GM19240 (cell line): ENCODE measurements at regions not wholly inside any gene's neighbourhood (a gene's known extent, or its start where the extent isn't known, plus 50 kb on each side); places are given as distances from the start of the nearest gene placed in this dataset.
"Not testable (repeated sequence)": the region's sequence is repeated elsewhere in the genome, so short reads cannot be mapped to it uniquely, and the experiment has no call there.

Source experiments
- DNase-seq: peaks from one replicate; pipeline ENCODE4 v3.0.0; 2011; ENCODE audit warnings: low spot score; ENCODE audit not compliant: insufficient read length

DNA sequence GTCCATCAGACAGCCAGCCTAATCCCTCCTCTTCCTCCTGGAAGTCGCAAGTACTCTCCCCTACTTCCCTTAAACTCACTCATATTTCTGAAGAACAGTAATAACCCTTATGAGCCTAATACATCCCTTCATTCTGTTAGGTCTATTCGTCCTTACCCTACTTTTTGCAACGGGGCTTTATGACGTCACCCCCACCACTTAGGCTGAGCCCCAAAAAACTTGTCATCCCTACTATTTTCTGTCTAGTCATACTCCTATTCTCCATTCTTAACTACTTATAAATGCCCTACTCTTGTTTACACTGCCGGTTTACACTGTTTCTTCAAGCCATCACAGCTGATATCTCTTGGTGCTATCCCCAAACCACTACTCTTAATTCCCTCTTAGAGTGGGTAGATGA, 674.7 kb upstream of the GJE1 start:
- DNase-seq = not testable (repeated sequence)

DNA sequence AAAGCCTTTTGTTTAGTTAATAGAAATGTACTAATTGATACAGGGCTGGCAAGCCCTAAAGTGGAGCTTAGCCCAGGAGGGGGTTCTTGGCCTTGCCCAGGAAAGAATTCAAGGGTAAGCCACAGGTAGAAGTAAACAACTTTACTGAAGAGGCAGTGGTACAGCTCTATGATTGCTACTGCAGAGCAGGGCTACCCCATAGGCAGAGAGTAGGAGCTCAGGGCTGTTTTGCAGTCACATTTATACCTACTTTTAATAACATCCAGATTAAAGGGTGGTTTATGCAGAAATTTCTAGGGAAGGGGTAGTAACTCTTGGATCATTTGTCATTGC, 680.4 kb upstream of the GJE1 start:
- no peak for DNase-seq

DNA sequence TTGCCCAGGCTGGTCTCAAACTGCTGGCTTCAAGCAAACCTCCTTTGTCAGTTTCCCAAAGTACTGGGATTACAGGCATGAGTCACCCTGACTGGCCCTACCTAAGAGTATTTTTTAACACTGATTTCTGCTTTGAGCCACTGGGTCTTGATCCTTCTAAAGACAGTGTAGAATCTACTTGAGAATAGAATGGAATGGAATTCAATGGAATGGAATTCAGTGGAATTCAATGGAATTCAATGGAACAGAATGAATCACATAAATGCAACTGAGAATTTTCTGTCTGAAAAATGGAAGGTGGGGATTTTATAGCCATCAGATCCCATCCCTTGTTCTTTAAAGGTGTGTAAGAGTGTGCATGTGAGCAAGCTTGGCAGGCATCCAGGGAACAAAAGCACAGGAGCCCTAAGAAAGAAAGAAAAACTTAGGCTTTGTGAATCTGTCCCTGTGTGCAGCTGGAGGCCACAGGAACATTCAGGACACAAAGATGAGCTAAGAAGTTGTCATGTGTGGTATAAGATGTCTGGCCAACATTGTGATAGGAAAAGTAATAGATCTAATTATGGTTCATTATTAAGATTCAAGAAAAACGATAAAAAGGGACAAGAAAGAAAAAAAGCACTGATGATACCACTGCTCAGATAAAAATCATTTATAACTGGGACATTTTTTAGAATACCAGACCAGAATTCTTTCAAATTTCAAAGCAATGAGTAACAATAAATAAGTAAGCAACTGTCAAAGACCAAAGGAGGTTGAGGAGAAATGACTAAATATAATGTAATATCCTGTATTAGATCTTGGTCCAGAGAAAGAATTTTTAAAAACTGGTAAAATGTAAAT, 681.0 kb upstream of the GJE1 start:
- no peak for DNase-seq

DNA sequence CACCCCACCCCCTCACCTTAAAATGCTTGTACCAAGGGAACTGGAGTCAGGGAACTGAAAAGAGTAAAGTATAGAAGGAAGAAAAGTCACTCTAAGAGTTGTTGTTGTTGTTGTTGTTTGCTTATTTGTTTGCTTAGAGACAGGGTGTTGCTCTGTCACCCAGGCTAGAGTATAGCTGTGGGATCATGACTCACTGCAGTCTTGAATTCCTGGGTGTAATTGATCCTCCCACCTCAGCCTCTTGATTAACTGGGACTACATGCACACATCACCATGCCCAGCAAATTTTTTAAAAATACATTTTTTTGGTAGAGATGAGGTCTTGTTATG, 681.6 kb upstream of the GJE1 start:
- no peak for DNase-seq

DNA sequence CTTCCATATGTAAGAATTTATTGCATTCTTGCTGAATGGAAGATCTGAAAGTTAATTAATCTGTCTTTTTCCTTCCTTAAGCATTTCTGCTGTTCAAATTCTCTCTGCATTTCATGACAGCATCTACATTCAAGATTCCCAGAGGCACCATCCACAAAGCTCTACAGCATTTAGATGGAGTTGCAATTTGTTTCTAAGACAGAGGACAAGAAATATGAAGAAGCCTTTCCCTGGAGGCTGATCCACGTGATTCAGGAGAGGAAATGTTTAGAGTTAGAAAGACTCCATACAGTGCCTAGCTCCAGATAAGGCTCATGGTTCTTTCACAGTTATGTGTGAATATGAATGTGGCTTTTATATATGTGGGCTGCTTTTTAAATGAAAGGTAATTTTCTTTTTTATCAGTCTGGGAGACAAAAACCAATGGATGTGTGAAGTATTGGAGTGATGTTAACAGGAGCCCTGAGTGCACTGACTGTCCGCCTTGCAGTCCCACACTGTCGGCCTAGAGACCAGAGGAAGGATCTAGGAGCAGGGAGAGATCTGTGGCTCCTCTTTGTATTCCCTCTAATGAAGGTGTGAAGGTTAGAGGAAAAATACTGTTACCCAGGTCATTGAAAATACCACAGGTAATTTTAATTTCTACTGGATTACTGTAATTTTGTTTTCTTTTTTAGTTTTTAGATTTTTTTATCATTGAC, 686.6 kb upstream of the GJE1 start:
- no peak for DNase-seq

DNA sequence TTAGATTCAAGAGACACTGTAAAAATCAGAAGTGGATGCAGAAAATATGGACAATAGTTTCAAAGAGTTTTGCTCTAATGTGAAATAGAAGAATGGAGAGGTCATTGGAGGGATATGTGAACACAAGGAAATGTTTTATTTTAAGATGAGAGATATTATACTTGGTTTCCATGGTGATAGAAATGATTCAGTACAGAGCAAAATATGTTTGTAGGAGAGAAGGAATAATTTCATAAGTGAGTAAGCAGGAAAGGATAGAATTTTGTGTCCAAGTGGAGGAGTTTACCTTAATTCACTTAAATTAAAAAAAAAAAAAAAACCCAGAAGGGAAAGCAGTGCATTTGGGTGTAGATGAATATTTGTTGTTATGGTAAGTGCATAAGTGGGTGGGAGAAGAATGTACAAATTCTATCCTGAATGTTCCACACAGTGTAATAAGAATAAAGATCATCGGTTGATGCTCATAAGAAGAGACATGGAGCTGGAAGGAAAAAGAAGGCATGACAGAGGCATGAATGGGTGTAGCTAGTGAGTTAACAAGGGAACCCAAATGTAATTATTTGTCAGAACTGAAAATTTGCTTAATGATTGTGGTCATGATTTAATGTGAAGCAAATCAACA, 688.9 kb upstream of the GJE1 start:
- DNase-seq = no peak

DNA sequence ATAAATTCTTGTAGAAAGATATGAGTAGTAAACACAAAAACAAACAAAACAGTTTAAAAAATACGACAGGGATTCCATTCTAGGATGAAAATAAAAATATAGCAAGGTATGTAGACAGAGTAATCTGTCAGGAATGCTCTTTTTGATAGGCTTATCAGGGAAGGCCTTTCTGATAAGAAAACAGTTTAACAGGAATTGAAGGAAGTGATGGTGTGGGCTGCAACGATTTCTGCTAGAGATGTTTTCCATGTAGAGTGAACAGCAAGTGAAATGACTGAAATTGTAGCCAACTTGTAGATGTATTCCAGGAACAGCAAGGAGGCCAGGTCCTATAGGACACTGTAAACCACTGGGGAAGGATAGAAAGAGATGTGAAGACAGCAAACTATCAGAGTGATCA, 689.7 kb upstream of the GJE1 start:
- DNase-seq = no peak

DNA sequence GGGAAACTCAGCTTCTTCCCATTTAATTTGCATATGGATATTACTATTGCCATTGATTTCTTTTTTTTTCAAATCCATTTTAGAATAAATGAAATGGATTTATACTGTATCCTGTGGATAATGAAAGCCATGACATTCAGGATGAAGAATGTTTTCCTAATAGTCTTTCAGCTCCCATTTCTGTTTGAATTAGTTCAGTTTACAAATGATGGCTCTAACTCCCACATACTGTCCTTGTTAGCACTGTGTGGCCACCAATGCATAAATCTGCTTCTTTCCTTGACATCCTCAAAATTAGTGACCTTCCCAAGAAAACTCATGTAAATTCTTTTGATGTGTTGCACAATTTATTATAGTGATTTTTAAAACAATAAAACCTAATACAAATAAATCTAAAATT, 693.2 kb upstream of the GJE1 start:
- no peak for DNase-seq

DNA sequence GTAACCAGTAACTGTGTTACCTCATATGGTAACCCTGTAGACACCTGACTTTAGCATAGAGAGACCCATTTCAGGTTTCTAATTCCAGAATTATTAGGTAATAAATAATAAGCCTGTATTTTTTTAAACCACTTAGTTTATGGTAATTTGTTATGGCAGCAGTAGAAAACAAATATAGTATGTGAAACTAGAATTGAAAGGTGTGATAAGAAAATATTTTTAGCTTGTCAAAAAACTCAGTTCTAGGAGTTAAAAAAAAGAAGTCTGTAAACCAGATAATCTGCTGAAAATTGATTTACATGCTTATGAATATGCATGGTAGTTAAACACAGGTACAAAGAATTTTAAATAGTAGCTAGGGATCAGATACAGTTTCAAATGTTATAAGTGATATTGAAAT, 695.0 kb upstream of the GJE1 start:
- DNase-seq = no peak

DNA sequence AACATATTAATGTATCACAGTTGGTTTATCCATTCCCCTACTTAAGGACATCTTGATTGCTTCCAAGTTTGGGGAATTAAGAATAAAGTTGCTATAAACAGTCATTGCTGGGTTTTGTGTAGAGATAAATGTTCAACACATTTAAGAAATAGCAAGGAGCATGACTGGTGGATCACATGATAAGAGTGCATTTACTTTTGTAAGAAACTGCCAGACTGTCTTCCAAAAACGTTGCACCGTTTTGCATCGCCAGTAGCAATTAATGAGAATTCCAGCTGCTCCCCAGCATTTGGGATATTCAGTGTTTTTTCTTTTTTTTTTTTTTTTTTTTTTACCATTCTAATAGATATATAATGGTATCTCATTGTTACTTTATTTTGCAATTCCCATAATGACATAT, 695.7 kb upstream of the GJE1 start:
- no peak for DNase-seq

DNA sequence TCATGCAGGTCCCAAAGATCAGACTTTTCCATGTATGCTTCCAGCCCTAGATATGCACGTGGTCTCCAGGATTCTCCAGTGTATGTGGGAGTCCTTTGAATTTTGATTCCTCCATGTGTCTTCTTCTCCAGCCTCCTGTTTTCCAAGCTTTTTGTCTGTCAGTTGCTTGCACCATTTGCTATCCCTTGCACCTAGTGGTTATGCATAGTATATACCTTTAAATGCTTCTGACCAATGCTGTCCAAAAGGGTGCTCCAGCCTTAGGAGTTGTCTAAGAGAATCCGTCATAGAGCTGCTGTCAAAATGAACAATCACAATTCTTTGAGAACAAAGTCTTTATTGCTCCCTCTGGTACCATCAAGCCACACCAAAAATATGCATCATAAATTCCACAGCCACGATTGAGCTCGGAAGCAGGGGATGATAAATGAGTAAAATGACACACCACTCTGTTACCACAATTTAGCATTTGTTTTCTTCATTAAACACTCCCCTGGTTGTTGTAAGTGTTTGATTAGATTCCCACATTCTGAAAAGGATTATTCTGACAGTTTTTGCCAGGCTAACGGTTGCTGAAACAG, 706.2 kb upstream of the GJE1 start:
- DNase-seq = no peak

DNA sequence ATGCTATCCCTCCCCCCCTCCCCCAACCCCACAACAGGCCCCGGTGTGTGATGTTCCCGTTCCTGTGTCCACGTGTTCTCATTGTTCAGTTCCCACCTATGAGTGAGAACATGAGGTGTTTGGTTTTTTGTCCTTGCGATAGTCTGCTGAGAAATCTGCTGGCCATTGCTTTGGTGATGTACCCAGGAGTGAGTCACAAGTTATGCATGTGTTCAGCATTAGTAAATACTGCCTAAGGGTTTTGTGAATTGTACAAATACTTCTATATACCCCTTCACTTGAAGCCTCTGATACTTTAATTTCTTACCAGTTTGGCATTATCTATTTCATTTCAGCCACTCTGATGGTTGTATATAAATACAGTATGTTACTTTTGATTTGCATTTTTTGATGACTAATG, 711.3 kb upstream of the GJE1 start:
- no peak for DNase-seq

DNA sequence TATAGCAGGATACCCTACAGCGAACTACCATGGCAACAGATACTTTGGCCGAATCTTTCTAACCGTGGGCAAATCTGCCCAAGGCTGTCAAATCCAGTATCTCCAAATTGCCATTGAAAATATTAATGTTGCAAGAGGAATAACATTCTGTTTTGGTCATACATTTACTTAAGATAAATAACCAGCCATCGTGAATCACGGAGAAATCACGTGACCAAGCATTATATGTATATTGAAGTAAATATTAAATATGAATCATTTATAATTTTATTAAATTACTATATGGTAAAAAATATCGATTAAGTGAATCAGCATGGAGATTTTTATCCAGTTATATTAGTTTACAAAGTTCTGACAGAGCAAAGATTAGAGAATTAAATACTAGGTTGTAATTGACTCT, 714.6 kb upstream of the GJE1 start:
- no peak for DNase-seq

DNA sequence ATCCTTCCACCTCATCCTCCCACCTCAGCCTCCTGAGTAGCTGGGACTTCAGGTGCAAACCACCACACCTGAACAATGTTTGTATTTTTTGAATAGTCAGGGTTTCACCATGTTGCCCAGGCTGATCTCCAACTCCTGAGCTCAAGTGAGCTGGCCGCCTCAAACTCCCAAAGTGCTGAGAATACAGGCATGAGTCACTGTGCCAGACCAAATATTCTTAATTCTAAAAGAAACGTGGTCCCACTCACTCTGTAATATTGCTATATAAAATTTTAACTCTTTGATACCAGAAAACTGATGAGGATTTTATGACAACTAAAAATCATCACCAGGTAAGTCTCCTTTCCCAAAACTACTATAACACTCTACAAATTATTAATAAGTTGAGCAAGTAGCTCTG, 716.8 kb upstream of the GJE1 start:
- DNase-seq = no peak

DNA sequence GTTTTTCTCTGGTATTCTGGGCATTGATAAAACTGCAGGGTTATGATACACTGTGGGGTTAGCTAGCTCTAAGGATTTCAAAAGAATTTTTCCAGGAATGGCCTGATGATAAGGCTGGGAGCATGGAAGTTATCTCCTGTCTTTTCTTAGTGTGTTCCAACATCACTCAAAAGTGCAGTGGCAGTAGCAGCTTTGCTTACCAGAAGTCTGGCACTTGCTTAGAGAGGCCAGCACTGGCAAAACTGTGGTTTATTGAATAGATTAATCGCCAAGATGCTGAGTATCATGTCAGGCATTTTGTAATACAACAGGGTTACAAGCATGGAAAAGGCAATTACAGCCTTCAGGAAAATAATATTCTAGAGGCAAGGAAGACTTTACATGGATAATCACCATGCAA, 719.5 kb upstream of the GJE1 start:
- DNase-seq = no peak

DNA sequence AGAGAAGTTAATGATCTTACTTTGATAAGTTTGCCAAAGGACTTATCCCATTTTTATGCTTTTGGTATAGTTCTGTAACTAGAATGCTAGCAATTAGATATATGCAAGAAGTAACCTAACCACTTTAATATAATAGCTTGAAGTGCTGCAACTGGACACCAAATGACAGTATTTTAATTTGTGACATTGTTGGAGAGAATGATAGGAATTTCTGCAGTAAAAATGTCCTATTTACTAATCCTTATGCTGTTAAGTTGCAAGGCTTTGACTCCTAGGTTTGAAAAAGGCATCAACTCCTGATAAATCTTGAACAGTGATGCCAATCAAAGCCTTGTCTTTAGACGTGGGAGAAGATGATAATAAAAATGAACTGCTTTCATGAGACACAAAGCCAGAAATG, 726.0 kb upstream of the GJE1 start:
- no peak for DNase-seq

DNA sequence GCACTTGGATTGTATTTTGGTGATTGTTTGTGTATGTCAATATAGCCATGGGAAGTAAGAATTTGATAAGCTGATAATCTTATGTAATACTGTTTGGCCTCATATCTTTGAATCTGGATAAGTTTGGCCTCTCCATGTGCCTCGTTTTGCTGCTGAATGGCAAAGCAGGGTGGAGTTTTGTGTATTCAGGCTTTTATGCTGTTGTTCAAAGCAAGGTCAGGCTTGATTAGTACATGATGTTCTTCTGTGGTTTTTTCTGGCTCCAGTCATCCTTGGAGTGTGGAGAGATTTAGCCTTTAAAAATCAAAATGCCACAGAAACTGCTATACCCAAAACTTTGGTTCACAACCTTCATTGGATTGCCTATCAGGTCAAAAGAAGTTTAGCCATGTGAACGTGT, 728.9 kb upstream of the GJE1 start:
- no peak for DNase-seq

DNA sequence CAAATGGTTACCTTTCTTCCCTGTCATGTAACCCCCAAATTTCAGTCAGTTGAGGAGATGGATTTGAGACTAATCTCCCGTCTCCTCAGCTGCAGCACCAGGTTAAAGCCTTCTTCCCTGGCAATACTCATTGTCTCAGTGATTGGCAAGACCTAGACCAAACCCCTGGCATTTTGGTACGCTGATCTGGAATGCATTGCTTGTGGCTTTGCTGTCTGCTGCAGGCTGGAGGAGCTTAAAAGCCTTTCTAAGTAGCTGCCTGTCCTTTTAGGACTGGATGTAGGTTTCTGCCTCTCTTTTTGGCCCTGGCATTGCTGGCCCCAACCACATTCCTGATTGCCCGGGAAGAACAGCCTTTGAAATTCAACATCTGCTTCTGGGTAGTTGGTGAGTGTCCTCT, 729.6 kb upstream of the GJE1 start:
- no peak for DNase-seq

DNA sequence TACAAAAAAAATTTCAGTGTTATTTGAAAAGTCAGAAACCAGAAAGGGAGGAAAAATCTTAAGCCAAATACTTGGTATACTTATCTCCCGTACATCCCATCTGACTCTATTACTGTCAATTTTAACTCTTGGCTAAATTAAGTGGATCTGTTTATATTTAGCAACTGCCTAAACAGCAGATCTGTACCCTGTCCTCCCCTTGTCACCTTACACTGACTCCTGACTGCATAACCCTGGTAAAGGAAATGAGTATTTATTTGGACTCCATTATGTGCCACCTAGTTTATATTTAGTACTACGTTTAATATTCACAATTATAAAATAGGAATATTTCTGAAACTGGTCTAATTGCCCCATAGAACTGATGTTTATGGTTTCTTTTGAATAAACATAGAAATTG, 730.2 kb upstream of the GJE1 start:
- no peak for DNase-seq

DNA sequence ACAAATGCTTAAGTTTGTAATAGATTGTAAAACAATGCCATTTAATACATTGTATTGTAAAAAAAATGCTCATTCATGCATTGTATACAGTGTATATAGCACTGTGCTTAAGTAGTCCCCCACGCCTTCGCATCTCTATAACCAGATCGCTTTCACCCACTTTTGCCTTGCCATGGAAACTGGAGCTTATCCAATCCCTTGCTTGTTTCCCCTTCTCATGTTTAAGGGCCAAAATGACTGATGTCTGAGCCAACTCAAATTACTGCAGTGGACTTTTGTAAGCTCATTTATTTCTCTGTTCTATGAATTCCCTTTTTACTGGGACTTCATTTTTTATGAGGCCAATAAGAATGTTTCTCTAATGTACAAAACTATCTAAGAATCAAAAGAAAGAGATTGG, 730.9 kb upstream of the GJE1 start:
- DNase-seq = no peak

DNA sequence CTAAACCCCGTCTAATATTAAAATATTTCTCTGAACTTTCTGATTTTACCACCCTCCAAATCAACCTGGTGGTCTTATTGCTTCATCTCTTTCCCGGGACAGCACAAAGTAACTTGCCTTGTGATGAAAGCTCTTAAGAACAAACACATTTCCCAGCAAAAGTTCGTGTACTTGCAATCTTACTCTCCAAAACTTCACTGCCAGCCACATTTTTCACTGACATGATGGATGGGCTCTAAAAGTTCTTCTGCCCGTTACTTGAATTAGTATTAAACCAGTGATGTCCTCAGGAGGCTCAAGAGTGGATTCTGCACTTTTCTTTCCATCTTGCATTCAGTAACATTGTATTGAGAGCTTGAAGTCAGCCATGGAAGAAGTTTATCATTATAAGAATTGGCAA, 731.6 kb upstream of the GJE1 start:
- no peak for DNase-seq

DNA sequence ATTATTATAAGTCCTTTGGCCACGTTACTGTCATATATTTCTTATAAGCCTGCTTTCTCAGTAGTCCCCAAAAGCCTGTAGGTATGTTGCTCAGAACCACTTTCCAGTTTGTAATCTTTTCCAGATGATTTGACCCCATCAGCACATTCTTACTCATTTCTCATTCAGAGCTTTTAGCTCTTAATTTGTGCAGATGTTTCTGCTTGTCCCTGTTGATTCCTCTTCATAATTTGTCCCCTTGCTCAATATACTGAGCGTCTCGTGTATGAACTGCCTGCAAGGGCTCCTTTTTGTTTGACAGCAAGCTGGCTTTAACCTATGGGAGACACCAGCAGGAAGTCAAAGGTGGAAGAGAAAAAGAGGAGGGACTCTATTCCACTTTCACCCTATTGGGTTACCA, 733.8 kb upstream of the GJE1 start:
- DNase-seq = no peak
